ENCODE measurements at regions not wholly inside any gene's neighbourhood (a gene's known extent, or its start where the extent isn't known, plus 50 kb on each side); places are given as distances from the start of the nearest gene placed in this dataset.

GRCh38 chrX:151815398-151815797 lies 80.9 kb downstream of the CNGA2 start:
- Histone ChIP-seq H3K4me1 (no peaks in the 10 kb centered on the region), H3K9me3 (no peaks in the 10 kb centered on the region), H3K27ac (no peak overlapping the region), H3K27me3 (peaks cover 0 to 18% of the 10 kb centered on the region in 2 donors), H3K36me3 (no peaks in the 10 kb centered on the region), H3K4me3 (no peak overlapping the region)
- intact Hi-C loops (cut with DNase I; ENCODE audit: low total_unique reads) = no loop called here
- no peak for DNase-seq (ENCODE audit: low spot score in 2 of 2)
- no peak for TF ChIP-seq POLR2A (IDR thresholded peaks at IDR 0.05)
- no peak for TF ChIP-seq CTCF (IDR thresholded peaks at IDR 0.05)
- TF ChIP-seq POLR2AphosphoS5 (IDR thresholded peaks at IDR 0.05) = no peak

GRCh38 chrX:151816934-151817333 lies 82.4 kb downstream of the CNGA2 start:
- Histone ChIP-seq H3K36me3 (no peaks in the 10 kb centered on the region), H3K27me3 (peaks cover 0 to 20% of the 10 kb centered on the region in 2 donors), H3K4me1 (no peaks in the 10 kb centered on the region), H3K9me3 (no peaks in the 10 kb centered on the region), H3K4me3 (no peak overlapping the region), H3K27ac (no peak overlapping the region)
- intact Hi-C loops (cut with DNase I; ENCODE audit: low total_unique reads) = no loop called here
- TF ChIP-seq POLR2A (IDR thresholded peaks at IDR 0.05) (no peak), CTCF (IDR thresholded peaks at IDR 0.05) (no peak), POLR2AphosphoS5 (IDR thresholded peaks at IDR 0.05) (no peak)
- DNase-seq (ENCODE audit: low spot score in 2 of 2) = no peak

DNA sequence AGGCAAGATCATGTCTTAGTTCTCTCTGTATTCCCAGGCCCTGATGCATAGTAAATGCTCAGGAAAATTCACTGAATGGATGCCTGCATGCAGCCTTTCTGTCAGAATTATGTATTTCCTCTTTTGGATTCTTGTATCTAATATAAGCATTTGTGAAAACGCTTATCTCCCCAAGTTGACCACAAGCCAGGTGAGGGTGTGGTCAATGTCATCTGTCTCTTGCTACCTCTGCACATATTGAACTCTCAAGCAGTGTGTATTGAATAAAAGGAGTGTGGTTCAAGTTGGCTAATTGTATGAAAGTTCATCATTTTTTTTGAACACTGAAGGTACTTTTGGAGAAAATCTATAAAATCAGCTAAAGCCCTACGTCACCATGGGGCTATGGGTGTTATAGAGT lies 84.3 kb downstream of the CNGA2 start:
- no peaks in the 10 kb centered on the region for H3K36me3 ChIP-seq
- TF ChIP-seq POLR2A (IDR thresholded peaks at IDR 0.05) (no peak), CTCF (IDR thresholded peaks at IDR 0.05) (no peak)
- intact Hi-C loops (cut with DNase I; ENCODE audit: low total_unique reads) = no loop called here
- H3K27ac ChIP-seq = no peak overlapping the region
- H3K27me3 ChIP-seq = peaks cover 0 to 20% of the 10 kb centered on the region in 2 donors
- no peaks in the 10 kb centered on the region for H3K4me1 ChIP-seq
- no peaks in the 10 kb centered on the region for H3K9me3 ChIP-seq
- no peak overlapping the region for H3K4me3 ChIP-seq
- DNase-seq (ENCODE audit: low spot score in 2 of 2) = no peak

DNA sequence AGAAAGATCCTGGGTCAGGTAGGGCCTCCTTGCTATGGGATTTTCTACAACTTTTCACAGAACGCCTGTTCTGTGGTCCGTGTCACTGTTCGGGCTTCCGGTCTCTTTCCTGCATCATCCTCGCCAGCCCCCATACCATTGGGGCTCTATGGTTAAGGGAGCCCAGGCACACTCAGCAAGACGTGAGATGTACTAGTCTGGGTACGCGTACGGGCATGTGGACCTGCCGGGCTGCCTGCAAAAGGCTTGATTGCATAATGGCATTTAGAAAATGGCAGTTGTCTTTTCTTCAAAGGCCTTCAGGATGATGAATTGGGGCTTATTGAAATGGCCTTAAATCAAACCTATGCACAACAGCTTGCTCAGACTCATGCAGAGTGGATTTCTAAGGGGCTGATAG lies 86.7 kb downstream of the CNGA2 start:
- intact Hi-C loops (cut with DNase I; ENCODE audit: low total_unique reads) = no loop called here
- no peak overlapping the region for H3K27ac ChIP-seq
- TF ChIP-seq POLR2AphosphoS5 (IDR thresholded peaks at IDR 0.05) = no peak
- TF ChIP-seq CTCF (IDR thresholded peaks at IDR 0.05) = no peak
- TF ChIP-seq POLR2A (IDR thresholded peaks at IDR 0.05) = no peak
- no peak overlapping the region for H3K4me3 ChIP-seq
- no peaks in the 10 kb centered on the region for H3K9me3 ChIP-seq
- no peaks in the 10 kb centered on the region for H3K4me1 ChIP-seq
- no peaks in the 10 kb centered on the region for H3K36me3 ChIP-seq
- peaks cover 0 to 12% of the 10 kb centered on the region in 2 donors for H3K27me3 ChIP-seq
- no peak for DNase-seq (ENCODE audit: low spot score in 2 of 2)

- Histone ChIP-seq H3K27ac (no peak overlapping the region), H3K9me3 (no peaks in the 10 kb centered on the region), H3K36me3 (no peaks in the 10 kb centered on the region), H3K4me1 (no peaks in the 10 kb centered on the region), H3K27me3 (peaks cover 0 to 20% of the 10 kb centered on the region in 2 donors), H3K4me3 (no peak overlapping the region)
- DNase-seq (ENCODE audit: low spot score in 2 of 2) = no peak
- intact Hi-C loops (cut with DNase I; ENCODE audit: low total_unique reads) = no loop called here
- TF ChIP-seq POLR2A (IDR thresholded peaks at IDR 0.05) (no peak), CTCF (IDR thresholded peaks at IDR 0.05) (no peak), POLR2AphosphoS5 (IDR thresholded peaks at IDR 0.05) (no peak)
Measured at GRCh38 chrX:151825007-151825406, 87.7 kb upstream of the MAGEA4 start.

All from breast epithelium (tissue), 4 donors.